K562 (cell line): ENCODE measurements at regions not wholly inside any gene's neighbourhood (a gene's known extent, or its start where the extent isn't known, plus 50 kb on each side); places are given as distances from the start of the nearest gene placed in this dataset.
"Not testable (repeated sequence)": the region's sequence is repeated elsewhere in the genome, so short reads cannot be mapped to it uniquely, and the experiment has no call there.

Source experiments
- ATAC-seq: fragments of 200-7000 bp; cut with Tn5 transposase; 3 replicates; pipeline ENCODE4 v1.9.1; 2020; ENCODE audit warnings: moderate library complexity
- BruUV-seq: library from RNA; stranded (reverse); fragments of 400-500 nt; replicated peaks from 2 replicates; lab custom pipeline; 2021; lab: Mats Ljungman, UMichigan
- CTCF ChIA-PET: fragments of 300-600 bp; formaldehyde crosslinking; extraction: SDS; loops from one replicate; lab custom pipeline; 2021; ENCODE audit warnings: low intra/inter-chr PET ratio; lab: Yijun Ruan, JAX
- POLR2A ChIA-PET: fragments of 300-600, 350-650 bp; sonication (Branson Sonifier 250); formaldehyde crosslinking; extraction: SDS; loops from one replicate; lab custom pipeline; 2021; ENCODE audit warnings: antibody characterized with exemption, inconsistent platforms; lab: Yijun Ruan, JAX
- DNase-seq, 4 experiments: peaks; one replicate each; pipeline versions ENCODE4 v3.0.0 to v3.0.0-alpha.2; 2011 to 2018; ENCODE audit warnings: low spot score in 3 of 4, mixed read lengths in 3 of 4; ENCODE audit errors: extremely low read depth in 1 of 4
- FAIRE-seq: peaks from 2 replicates; lab custom pipeline; 2011; peaks lifted over from hg19 to GRCh38; lab: Jason Lieb, UNC
- H2AFZ ChIP-seq: 2 replicates; pipeline ENCODE4 v1.6.0; 2011; ENCODE audit warnings: low read depth, low read length, control low read depth, inconsistent platforms
- H3K27ac ChIP-seq: fragments of 200-600 bp; 3 replicates; pipeline ENCODE4 v1.8.0; 2011; ENCODE audit warnings: low read depth, mild to moderate bottlenecking, control low read depth, inconsistent platforms, low read length, moderate library complexity, mixed read lengths; ENCODE audit errors: extremely low read depth
- H3K27me3 ChIP-seq, 2 experiments: fragments of 300-600 bp in 1 of 2; 2 replicates in 1 of 2; 3 replicates in 1 of 2; pipeline versions ENCODE4 v1.6.0 to v1.8.0; 2011; ENCODE audit warnings: inconsistent platforms in 2 of 2, low read length in 2 of 2, mild to moderate bottlenecking in 1 of 2, mixed read lengths in 1 of 2, moderate library complexity in 1 of 2; ENCODE audit not compliant: control insufficient read depth in 2 of 2, insufficient read depth in 2 of 2
- H3K36me3 ChIP-seq: fragments of 300-600 bp; 3 replicates; pipeline ENCODE4 v1.8.0; 2011; ENCODE audit warnings: mild to moderate bottlenecking, low read length, inconsistent platforms; ENCODE audit not compliant: control insufficient read depth, insufficient read depth
- H3K4me1 ChIP-seq, 2 experiments: fragments of 200-600 bp in 1 of 2; replicated peaks in 1 of 2; 2 replicates in 1 of 2; 3 replicates in 1 of 2; pipeline versions ENCODE4 v1.5.1 to v1.8.0; 2011; ENCODE audit warnings: inconsistent platforms in 2 of 2, low read length in 2 of 2, mild to moderate bottlenecking in 1 of 2, mixed read lengths in 1 of 2, moderate library complexity in 1 of 2; ENCODE audit not compliant: control insufficient read depth in 2 of 2, insufficient read depth in 2 of 2
- H3K4me2 ChIP-seq: 2 replicates; pipeline ENCODE4 v1.6.1; 2011; ENCODE audit warnings: low read length, control low read depth, inconsistent platforms, mixed read lengths; ENCODE audit not compliant: insufficient read depth
- H3K4me3 ChIP-seq: fragments of 200-600 bp; sonication (generic), shearing (Covaris generic); 2 replicates; pipeline ENCODE4 v1.5.1; 2016; ENCODE audit warnings: control low read depth, inconsistent platforms
- H3K79me2 ChIP-seq: fragments of 200-600 bp; 3 replicates; pipeline ENCODE4 v1.8.0; 2011; ENCODE audit warnings: low read length, inconsistent platforms; ENCODE audit not compliant: control insufficient read depth, insufficient read depth
- H3K9ac ChIP-seq, 2 experiments: 2 replicates each; pipeline versions ENCODE4 v1.6.0 to v1.6.1; 2011; ENCODE audit warnings: low read depth in 2 of 2, low read length in 2 of 2, control low read depth in 1 of 2, inconsistent platforms in 1 of 2, mild to moderate bottlenecking in 1 of 2, mixed read lengths in 1 of 2; ENCODE audit not compliant: insufficient read depth in 1 of 2
- H3K9me1 ChIP-seq: one replicate; pipeline ENCODE4 v1.6.0; 2011; ENCODE audit warnings: inconsistent platforms, mild to moderate bottlenecking, low read length, moderate library complexity; ENCODE audit not compliant: control insufficient read depth, insufficient read depth
- H3K9me3 ChIP-seq: replicated peaks from 2 replicates; pipeline ENCODE4 v1.5.1; 2011; ENCODE audit warnings: low read depth, low read length, inconsistent platforms; ENCODE audit not compliant: control insufficient read depth, insufficient read depth
- H4K20me1 ChIP-seq: replicated peaks from 2 replicates; pipeline ENCODE4 v1.6.1; 2011; ENCODE audit warnings: low read length, inconsistent platforms, mixed read lengths; ENCODE audit not compliant: control insufficient read depth, insufficient read depth
- HDAC6 ChIP-seq: IDR thresholded peaks from 2 replicates; pipeline ENCODE4 v1.6.1; 2012; ENCODE audit warnings: low read depth, mild to moderate bottlenecking, control low read depth, inconsistent platforms, low read length, moderate library complexity
- WGBS: fragments of 100-300 bp; shearing (Covaris generic); methylation state at CpG from one replicate; pipeline ENCODE4 v1.1.6; 2016; ENCODE audit warnings: low coverage, mixed read lengths; ENCODE audit not compliant: insufficient coverage; ENCODE audit errors: missing lambda C conversion rate; 5-methylcytosine and 5-hydroxymethylcytosine counted together
- in situ Hi-C: fragments of 300-500 bp; cut with MboI; formaldehyde crosslinking; loops from 4 replicates; pipeline ENCODE4 v1.15.0; 2018; ENCODE audit warnings: inconsistent platforms, mixed read lengths
- intact Hi-C: fragments of 100-400 bp; cut with micrococcal nuclease; formaldehyde crosslinking; loops from 2 replicates; pipeline ENCODE4 v1.14.2; 2022

DNA sequence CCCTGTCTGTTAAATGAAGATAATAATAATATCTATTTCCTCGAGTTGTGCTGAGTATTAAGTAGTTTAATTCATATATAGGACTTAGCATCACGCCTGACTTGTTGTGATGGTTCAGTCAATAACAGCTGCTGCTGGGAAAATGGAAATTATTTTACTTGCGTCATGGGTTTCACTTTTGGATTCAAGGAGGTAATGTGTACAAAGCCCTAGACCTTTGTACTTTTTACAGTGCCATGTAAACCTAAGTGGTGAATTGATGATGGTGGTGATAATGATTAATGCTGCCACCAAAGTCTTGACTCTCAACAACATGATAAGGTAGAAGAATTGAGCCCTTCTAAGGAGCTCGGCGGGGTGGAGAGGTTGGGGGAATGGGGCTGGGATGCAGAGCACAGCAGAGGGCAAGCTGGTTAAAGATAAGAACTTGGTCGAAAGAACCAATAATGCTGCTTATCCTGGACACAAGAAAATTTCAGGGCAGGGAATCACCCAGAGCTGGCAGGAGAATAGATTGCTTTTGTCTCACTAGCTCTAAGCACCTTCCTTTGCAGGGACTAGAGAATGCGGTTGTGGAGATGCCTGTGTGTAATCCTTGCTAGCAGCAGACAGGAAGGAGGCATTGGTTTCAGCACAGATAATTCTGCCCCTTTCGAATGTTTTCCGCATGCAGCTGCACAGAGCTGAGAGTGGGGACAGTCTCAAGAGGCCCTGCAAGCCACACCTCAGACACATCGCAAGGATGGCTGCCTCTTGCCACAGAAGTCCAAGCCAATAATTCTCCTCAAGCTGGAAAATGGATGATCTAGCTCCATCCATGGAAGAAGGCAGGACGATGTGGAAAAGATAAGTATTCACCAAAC, 187.1 kb downstream of the TMEM114 start:
- 0% methylated on average over 11 of the region's 11 CpGs for WGBS
- no peak for FAIRE-seq

DNA sequence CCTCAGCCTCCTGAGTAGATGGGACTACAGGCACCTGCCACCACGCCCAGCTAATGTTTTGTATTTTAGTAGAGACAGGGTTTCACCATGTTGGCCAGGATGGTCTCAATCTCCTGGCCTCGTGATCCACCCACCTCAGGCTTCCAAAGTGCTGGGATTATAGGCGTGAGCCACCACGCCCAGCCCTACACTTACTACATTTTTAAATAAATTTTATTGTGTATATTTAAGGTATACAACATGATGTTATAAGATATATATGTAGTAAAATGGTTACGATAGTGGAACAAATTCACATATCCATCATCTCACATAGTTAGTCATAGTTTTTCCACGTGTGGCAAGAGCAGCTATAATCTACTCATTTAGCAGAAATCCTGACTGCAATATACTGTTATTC, 189.6 kb downstream of the TMEM114 start:
- H3K27me3 ChIP-seq, H3K4me1 ChIP-seq, H3K9me1 ChIP-seq, intact Hi-C loops, H2AFZ ChIP-seq, POLR2A ChIA-PET, H3K79me2 ChIP-seq, DNase-seq, H3K4me3 ChIP-seq, BruUV-seq, in situ Hi-C loops, H4K20me1 ChIP-seq, H3K27ac ChIP-seq, CTCF ChIA-PET, H3K9me3 ChIP-seq, FAIRE-seq, ATAC-seq, H3K4me2 ChIP-seq, H3K9ac ChIP-seq, H3K36me3 ChIP-seq: not testable (repeated sequence)
- 2% methylated on average over 6 of the region's 6 CpGs for WGBS

More for the DNA sequence above, 187.1 kb downstream of the TMEM114 start:
- no peak for TF ChIP-seq HDAC6
- TF ChIP-seq, all 486 proteins: peak for 0
- ATAC-seq = no peak
- H3K9me3 ChIP-seq = no peaks in the 10 kb centered on the region
- BruUV-seq = no TSS peak
- H3K4me1 ChIP-seq = no peaks in the 10 kb centered on the region
- intact Hi-C loops (no loop called here), in situ Hi-C loops (no loop called here)
- H3K36me3 ChIP-seq = no peaks in the 10 kb centered on the region
- no peaks in the 10 kb centered on the region; a peak in 1 of 5 replicates for H3K27me3 ChIP-seq
- no peak overlapping the region for H3K27ac ChIP-seq
- ChIA-PET POLR2A (interaction anchor here (0.6 kb wide), 1 partner anchor 1453 kb away, joined by 3 read pairs; no protein-coding TSS in a partner anchor), CTCF (no interaction called here)
- H2AFZ ChIP-seq = no peak overlapping the region
- no peak overlapping the region for H3K9ac ChIP-seq
- no peak overlapping the region for H3K4me2 ChIP-seq
- H4K20me1 ChIP-seq = no peaks in the 10 kb centered on the region
- no peak overlapping the region for H3K4me3 ChIP-seq
- H3K9me1 ChIP-seq = no peaks in the 10 kb centered on the region
- DNase-seq = no peak
- no peaks in the 10 kb centered on the region for H3K79me2 ChIP-seq
